Stimulated activated CD8-positive, alpha-beta memory T cell treated with anti-CD3 and anti-CD28 coated beads, Interleukin-15, amount 100 ng/mL, for 4 hours (primary cell): ENCODE measurements at regions not wholly inside any gene's neighbourhood (a gene's known extent, or its start where the extent isn't known, plus 50 kb on each side); places are given as distances from the start of the nearest gene placed in this dataset.

Experiments used
- DNase-seq, 2 donors: peaks; one replicate each; pipeline ENCODE4 v3.0.0-alpha.2; 2020; ENCODE audit warnings: low read depth in 2 of 2

DNA sequence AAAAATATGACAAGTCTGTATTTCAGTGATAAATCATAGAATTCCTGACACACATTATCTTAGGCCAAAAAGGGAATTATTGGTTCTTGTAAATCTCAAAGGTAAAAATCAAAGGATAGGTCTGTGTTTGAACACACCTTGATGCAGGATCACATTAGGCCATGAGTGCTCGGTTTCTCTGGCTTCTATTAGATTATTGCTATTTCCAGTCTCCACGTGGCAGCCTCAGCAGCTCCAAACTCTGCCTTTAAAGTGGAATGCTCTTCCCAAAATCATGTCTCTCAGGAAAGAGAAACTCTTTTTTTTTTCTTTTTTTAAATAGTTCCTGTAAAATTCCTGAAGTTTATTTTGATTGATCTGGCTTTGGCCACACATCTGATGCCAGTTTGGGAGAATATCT, 105.6 kb upstream of the FRMD6 start:
- no peak for DNase-seq

DNA sequence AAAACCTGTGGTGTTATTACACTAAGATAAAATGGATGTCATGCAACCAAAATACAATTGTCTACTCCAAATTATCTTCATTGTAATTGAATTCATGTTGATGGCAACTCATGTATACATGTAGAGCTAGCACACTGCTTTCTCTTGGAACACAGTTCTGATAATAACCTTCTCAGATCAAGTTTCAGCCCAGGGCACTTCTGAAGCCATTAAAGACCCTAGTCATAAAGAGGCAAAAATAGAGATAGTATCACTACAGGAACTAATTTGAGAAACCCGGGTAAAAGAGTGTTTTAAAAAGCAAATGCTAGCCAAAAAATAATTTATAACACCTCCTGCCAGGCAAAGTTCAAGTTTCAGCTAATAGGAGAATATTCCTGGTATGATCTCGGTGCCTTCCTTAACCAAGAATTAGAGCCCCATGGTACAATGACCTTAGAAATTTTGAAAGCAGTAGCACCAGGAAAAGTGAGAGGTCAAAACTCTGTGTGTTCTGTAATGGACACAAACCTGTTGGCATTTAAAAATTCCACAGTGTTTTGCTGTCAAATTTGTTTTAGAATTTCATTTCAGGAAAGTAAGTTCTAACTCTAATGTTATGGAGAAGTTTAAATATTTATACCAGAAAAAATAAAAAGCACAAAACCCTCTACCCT, 105.0 kb upstream of the FRMD6 start:
- DNase-seq = no peak

DNA sequence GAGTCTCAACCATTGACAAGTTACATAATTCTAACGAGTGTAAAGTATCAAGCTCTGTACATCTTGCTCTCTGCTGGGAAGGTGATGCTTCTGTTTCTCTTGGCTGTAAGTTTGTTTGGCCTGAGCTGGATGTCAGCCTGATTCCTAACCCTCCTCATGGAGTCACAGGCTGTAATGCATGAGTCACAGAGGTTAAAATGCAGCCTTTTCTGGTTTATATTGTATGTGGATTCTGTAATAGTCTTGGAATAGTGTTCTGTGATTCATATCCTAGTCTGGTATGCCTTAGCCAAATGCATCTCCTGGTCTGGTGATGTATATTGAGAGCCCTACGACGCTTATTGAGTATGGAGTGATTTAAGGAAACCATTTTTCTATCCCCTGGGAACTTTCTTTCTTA, 104.5 kb upstream of the FRMD6 start:
- DNase-seq = no peak

DNA sequence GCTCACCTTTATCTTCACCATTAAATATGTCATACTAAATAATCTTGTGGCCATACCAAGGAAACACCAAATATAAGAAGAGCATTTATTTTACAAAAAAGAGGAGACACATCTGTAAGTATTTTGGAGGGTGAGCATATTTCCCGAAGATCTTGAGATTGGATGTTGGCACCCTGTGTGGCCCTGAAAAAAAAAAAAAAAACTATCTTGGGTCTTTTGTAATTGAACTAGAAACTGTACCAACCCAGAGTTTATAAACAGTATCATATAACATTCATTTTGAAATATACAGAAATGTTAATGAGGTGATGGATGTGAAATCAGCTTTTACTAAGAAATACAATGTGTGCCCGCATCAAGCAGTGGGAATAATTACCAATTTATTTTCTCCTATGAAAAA, 104.0 kb upstream of the FRMD6 start:
- no peak for DNase-seq

DNA sequence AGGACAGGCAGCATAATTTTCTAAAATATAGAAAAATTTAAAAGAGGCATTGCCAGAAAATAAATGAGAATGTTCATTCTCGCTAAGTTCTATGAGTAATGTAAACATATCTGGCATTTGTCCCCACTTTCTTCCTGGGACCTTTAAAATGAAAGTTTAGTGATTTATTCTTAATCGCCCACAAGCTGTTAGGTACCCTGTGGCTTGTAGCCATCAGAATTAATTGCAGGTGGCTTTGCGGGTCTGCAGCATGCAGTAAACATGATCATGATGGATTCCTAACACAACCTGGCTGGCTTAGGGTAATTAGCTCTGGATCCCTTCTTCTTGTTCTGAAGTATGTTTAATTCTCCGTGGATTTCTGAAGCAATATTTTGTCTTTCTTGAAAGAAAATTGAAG, 103.5 kb upstream of the FRMD6 start:
- no peak for DNase-seq

DNA sequence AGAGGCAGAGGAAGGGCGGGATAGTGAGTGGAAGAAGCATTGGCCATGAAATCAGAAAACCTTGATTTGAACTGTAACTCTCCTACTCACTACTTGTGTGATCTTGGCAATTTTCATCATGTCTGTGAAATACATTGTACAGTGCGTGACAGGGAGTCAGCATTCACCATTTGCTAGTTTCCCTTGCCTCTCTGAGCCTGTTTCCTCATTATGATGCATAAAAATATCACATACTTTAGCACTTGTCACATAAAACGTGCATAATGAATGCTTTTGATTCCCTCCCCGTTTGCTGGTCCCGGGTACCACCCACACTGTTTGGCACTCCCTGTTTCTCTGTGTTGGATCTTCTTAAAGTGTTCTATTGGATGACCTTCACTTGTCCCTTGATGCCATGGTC, 101.1 kb upstream of the FRMD6 start:
- no peak for DNase-seq

DNA sequence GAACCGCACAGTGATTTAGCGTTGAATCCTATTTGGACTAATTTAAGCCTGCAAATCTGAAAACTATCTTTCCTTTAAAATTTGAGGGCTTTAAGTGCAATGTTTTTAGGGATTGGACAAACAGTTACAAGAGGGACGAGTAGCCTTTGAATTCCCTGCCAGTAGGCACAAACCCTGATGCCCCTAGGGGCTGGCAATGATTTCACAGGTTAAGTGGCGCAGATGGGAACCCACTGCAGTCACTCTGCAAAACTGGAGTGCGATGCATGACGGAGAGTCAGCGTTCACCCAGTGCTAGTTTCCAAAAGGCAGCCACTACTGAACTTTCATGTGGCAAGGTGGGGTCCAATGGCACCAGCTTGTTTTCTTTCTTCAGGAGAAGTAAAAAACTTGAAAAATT, 99.4 kb upstream of the FRMD6 start:
- no peak for DNase-seq

DNA sequence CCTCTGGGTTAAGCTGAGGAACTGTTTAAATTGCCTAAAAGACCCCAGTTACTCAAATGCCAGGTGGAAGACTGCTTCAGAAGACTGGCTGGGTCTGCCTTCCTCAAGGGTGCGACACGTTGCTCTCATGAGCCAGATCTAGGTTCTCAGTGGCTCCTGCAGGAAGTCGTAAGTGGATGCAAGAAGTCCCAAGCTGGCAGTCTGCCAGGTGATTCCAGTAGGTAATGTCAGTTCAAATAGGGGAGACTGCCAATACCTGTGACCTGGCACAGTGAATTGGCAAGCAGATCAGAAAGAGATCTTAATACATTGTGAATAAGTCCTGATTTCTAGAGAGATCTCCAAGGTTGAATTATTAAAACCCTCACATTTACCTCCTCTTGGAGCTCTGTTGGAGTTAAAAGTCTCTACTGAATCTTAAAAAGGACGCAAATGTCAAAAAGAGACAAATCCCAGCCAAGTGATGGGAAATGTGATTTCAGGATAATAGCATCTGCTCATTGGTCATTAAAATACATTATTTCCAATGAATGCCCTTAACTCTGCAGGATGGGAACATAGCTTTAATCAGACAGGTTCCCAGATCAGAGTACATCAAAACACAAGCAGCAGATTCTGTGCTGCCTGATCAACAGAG, 98.8 kb upstream of the FRMD6 start:
- no peak for DNase-seq

DNA sequence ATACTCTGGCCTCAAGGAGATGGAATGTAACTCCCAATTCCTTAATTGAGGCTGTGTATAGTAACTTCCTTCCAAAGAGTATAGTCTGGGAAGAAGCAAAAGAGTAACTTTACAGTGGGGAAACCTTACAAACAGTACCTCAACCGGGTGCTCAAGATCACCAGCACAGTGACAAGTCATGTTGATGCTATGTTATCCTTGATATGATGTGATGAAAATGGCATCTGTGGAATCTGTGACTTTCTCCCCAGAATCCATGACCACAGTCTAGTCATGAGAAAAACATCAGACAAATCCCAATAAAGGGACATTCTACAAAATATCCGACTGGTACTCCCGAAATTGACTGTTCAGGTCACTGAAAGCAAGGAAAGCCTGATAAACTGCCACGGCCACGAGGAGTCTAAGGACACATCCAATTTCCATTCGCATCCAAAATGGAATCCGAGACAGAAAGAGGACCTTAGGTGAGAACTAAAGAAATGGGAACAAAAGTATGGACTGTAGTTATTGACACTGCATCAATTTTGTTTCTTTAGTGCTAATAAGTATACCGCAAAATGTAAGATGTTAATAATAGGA, 97.3 kb upstream of the FRMD6 start:
- no peak for DNase-seq

DNA sequence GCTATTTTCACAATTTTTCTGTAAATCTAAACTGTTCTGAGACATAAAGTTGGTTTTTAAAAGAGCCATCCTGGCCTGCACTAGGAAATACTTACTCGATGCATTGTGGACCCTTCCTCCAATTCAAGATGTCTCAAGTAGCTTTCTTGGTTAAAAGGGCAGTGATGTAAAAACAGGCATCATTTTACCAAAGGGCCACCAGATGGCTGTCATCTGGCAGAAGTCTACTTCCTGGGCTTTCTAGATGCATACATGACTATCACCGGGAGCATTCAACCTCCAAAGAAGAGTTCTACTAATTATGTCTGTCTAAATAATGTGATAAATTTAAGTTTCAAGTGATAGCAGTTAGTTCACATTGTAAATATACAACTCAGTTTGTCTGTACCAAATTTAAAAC, 96.8 kb upstream of the FRMD6 start:
- no peak for DNase-seq

DNA sequence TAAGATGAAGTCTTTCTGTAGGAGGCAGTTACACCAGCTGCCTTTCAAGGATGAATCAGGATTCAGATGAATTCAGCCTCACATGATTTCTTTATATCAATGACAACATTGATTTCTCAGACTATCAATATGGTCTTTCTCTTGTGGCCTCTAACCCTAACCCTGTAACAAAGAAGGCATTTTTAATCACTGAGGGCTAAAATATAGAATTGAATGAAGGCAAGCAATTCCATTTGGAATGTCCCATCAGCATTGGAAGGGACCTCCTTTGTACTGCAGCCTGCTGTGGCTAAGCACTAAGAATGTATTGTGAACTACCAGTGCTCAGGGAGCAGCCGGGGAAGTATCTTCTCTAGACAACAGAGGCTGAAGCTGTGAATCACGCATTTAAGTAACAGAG, 90.6 kb upstream of the FRMD6 start:
- DNase-seq = no peak

DNA sequence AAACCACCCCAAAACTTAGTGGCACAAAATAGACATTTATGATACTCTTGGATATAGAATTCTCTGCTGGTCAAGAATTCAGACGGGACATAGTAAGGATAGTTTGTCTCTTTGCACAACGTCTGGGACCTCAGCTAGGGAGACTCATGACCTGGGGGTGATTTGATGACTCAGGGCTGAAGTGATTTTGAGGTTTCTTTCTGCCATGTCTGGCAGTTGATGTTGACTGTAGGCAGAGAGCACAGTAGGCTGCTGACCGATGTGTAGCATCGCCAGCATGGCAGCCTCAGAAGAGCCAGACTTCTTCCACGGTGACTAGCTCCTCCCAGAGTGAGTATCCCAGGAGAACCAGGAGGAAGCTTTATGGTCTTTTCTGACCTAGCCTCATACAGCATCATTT, 88.9 kb upstream of the FRMD6 start:
- DNase-seq = no peak

DNA sequence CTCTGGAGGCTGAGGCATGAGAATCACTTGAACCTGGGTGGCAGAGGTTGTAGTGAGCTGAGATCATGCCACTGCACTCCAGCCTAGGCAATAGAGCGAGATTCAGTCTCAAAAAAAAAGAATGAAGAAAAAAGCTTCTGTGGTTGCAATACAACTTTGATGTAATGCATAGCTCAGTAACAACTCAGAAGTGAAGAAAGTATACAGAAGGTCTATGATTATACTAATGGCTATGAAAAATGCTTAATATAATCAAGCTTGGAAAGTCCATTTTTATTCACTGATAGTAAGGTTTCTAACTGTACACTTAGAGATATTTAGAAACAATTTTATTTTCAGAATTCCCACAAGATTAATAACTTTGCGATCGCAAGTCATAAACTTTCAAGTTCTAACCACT, 88.2 kb upstream of the FRMD6 start:
- no peak for DNase-seq

DNA sequence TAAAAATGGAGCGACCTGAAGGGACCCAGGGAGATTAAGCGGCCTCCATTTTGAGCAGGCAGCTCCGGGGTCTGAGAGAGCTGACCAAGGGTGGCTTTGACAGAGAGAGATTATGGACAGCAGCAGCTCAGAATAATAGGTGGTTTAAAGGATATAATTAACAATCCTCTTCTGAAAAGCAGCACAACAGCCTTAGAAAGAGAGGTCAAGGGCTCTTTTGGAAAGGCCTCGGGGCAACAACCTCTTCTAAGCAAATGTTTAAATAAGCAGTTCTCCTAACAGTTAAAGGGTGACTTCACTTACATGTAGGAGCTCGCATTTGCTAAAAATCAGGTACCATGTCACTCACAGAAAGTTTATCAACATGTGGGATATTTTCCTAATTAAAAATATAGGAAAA, 87.2 kb upstream of the FRMD6 start:
- DNase-seq = no peak

DNA sequence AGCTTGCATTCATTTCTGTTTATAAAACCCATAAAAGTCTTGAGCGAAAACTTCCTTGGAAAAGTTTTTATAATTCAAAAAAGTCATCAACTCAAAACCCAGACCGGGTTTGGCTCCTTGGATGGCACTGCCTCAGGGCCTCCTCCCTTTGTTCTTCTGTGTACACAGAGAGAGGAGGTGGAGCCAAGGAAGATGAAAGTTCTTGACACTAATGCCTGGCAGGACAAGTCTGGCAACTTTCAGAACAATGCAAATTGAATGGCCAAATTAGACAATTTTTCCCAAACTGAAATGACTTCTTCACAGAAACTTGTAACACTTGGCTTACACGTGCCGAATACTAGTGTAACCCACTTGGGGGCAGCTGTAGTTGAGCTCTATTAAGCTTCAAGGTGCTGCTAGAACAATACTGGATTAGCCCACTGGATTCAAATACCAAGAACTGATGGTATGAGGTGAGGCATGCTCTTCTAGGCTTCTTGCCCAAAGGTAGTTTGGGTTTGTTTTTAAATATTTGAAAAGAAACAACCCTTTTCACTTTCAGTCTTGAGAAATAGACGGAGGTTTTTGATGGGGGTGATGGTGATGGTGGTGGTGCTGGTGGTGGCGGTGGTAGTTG, 86.6 kb upstream of the FRMD6 start:
- no peak for DNase-seq

DNA sequence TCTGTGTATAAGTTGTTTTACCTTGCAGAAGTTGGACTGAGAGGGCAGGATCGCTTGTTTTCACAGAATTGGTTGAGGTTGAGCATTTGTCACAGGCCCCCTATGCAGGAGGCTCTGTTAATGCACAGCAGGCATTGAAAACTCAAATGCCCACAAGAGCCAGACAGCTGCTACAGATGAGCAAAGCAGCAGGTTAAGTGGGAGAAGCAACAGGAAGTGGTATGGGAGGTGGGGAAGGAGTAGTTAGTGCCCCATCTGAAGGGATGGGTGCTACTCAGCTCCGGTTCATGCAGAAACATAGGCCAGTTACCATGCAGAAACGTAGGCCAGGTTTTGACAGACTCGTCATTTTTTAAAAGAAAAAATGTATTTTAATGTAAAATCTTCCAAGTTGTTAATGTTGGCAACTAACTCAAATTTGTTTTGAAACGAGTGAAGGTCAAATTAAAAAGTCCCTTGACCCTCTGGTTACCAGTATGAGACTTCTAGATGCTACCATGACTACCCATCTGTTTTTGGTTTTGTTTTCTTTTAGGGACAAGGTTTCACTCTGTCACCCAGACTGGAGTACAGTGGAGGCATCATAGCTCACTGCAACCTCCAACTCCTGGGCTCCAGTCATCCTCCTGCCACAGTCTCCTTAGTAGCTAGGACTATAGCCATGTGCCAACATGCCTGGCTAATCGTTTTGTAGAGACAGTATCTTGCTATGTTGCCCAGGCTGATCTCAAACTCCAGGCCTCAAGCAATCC, 84.7 kb upstream of the FRMD6 start:
- no peak for DNase-seq

DNA sequence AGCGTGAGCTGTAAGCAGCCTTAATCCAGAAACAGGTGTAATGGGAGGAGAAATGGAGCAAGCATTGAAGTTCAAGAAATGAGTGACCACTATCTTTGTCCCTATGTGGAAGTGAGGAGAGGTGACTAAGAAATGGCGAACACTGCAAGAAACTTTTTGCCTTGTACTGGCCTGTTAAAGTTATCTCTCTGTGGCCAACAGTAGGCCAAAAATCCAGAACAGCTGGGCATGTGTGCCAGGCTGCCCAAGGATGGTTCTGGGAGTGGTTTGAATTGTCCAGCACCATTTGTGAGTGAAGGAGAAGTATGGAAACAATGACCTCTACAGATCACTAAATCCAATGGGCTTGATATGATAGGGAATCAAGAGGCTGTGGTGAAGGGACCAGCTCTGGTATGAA, 83.3 kb upstream of the FRMD6 start:
- DNase-seq = no peak

DNA sequence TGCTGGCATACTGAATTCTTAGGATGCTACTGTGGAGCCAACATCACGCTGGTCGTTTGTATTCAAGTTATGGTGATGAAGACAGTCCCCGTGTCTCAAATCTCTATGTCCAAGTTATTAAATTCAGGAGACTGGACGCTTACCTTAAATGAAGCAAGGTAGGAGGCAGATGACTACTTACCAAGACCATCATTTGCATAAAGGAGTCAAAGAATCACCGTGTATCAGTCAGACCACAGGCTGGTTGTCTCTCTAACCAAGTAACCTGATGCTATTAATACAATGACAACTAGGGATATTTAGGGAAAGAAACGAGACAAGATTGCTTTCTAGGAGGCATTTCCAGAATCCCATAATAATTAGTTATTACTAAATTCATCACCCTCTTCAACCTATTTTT, 78.1 kb upstream of the FRMD6 start:
- no peak for DNase-seq

DNA sequence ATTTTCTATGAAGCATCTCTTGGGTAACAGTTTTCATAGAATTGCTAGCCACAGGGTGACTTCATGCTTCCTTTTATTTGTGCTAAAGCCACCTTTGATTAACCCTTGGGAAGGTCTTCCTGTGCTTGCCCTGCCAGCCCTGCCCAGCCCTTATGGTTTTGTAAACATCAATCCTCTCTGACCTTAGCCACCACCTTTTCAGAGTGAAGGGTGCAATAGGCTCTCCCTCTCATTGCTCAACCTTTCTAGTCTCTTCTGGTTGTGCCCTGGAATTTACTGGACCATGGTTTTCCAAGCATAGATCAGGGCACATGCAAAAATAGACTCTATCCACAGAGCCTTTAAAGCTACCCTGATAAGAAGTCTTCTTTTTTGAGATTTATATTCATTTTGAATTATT, 77.7 kb upstream of the FRMD6 start:
- DNase-seq = no peak

DNA sequence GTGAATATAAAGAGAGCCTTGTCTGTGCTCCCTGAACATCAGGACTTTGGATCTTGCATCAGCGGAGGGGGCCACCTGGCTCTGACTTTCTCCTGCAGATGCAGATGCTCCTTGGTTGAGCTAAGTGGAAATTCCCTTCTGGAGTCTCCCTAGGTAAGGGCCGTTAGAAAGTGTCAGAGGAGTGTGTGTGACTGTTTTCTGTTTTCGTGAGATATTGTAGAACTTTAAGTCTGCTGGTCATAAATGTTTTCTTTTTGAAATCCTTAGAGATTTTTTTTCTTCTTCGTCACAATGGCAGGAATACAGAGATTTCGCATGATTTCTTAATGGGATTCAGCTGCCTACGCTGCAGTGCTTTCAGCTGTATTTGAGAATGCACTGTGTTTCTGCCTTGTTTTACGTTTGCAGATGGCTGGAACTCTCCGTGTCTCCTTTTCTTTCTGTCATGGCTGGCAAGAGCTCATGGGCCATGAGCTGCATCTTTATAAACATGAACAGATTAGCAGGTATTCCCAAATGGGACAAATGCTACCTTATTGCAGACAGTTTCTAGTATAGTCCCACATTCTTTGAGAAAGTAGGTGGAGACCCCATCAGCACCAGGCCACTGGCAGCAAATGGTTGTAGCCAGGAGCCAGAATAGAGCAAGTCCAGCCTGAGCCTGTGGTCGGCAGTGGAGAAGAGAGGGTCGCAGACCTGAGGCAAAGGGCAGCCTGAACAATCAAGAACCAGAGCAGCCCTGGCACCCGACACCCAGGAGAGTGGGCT, 76.2 kb upstream of the FRMD6 start:
- no peak for DNase-seq

DNA sequence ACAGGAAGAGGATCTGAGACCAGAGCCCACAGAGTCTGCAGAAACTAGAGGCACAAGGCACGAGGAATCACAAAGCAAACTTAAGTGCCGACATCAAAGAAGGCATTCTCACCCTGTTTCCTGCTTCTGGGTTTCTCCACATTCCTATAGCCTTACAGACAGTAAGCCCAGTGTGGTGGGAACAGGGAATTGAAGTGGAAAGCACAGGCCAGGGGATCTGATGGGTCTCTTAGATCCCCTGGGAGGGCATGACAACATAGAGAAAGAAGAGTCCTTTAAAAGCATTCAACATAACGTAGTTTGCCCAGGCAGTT, 75.6 kb upstream of the FRMD6 start:
- no peak for DNase-seq

DNA sequence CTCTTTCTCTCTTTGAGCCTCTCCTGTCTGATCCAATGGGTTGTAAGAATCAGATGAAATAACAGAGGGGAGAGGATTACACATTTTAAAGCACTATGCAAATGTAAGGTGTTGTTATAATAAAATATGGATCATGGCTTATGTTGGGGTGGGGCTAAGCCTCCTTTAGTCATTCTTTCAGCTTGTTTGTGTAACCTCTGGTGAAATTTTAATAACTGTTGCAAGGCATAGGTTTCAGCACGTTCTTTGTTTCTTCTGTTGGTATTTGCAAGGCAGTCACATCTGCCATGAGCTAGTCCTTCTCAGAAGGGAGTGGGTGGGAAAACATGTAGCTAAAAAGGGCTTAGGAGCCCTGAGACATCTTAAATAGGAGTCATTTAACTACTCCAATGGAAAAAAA, 74.8 kb upstream of the FRMD6 start:
- DNase-seq = no peak
